ENCODE measurements at regions not wholly inside any gene's neighbourhood (a gene's known extent, or its start where the extent isn't known, plus 50 kb on each side); places are given as distances from the start of the nearest gene placed in this dataset.

- TF ChIP-seq, protein P1, sequence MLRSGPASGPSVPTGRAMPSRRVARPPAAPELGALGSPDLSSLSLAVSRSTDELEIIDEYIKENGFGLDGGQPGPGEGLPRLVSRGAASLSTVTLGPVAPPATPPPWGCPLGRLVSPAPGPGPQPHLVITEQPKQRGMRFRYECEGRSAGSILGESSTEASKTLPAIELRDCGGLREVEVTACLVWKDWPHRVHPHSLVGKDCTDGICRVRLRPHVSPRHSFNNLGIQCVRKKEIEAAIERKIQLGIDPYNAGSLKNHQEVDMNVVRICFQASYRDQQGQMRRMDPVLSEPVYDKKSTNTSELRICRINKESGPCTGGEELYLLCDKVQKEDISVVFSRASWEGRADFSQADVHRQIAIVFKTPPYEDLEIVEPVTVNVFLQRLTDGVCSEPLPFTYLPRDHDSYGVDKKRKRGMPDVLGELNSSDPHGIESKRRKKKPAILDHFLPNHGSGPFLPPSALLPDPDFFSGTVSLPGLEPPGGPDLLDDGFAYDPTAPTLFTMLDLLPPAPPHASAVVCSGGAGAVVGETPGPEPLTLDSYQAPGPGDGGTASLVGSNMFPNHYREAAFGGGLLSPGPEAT (IDR thresholded peaks at IDR 0.05; ENCODE audit: low read depth) = no peak
Measured at GRCh38 chr1:5566924-5567323, 425.3 kb downstream of the NPHP4 start (continued).

- WGBS (ENCODE audit: insufficient coverage, insufficient replicate concordance, low lambda C conversion rate, missing lambda C conversion rate) = 19% methylated on average over 19 of the region's 19 CpGs
- ChIA-PET POLR2A (no interaction called here), SMC1A (ENCODE audit: uncharacterized antibody, unreplicated experiment) (no interaction called here), RAD21 (ENCODE audit: unreplicated experiment) (no interaction called here), CTCF (no interaction called here)
- H3K27ac ChIP-seq (ENCODE audit: control insufficient read depth, insufficient read depth) = no peak overlapping the region
- FAIRE-seq (no peak), DNase-seq (ENCODE audit: low read depth, low spot score) (no peak), ATAC-seq (no peak)
- no peak overlapping the region for H3K4me2 ChIP-seq (ENCODE audit: control insufficient read depth, insufficient read depth)
- intact Hi-C loops (cut with micrococcal nuclease; ENCODE audit: unreplicated experiment) = no loop called here
- H3K27me3 ChIP-seq (replicated peaks in 1 of 2; ENCODE audit: control insufficient read depth in 2 of 2, insufficient read depth in 2 of 2, low read length in 1 of 2) = no peaks in the 10 kb centered on the region
- in situ Hi-C loops (cut with MboI) = no loop called here
- H4K20me1 ChIP-seq (ENCODE audit: control insufficient read depth, insufficient read depth) = no peaks in the 10 kb centered on the region
- H3K79me2 ChIP-seq (ENCODE audit: control insufficient read depth, insufficient read depth, low read length) = no peaks in the 10 kb centered on the region
- TF ChIP-seq ZBTB33 (IDR thresholded peaks at IDR 0.05) (no peak), YBX1 (IDR thresholded peaks at IDR 0.05) (no peak), RCOR1 (conservative IDR thresholded peaks at IDR 0.05; ENCODE audit: low read depth, low read length) (no peak)
- no peak overlapping the region for H3K9ac ChIP-seq (ENCODE audit: control insufficient read depth, insufficient read depth, low read length)
- no TSS peak for BruUV-seq (replicated peaks)
- H3K4me3 ChIP-seq = no peak overlapping the region
- no peaks in the 10 kb centered on the region for H3K36me3 ChIP-seq (ENCODE audit: control insufficient read depth in 2 of 2, insufficient read depth in 2 of 2, low read length in 1 of 2)
- no peaks in the 10 kb centered on the region for H3K9me3 ChIP-seq (replicated peaks; ENCODE audit: control insufficient read depth, insufficient read depth, low read length)
- no peaks in the 10 kb centered on the region for H3K4me1 ChIP-seq (ENCODE audit: control insufficient read depth, insufficient read depth, low read length)
- H2AFZ ChIP-seq (ENCODE audit: control insufficient read depth, low read depth, low read length) = no peak overlapping the region
Measured at GRCh38 chr1:5565281-5566125, 426.7 kb downstream of the NPHP4 start.
